K562 (cell line): ENCODE measurements at regions not wholly inside any gene's neighbourhood (a gene's known extent, or its start where the extent isn't known, plus 50 kb on each side); places are given as distances from the start of the nearest gene placed in this dataset.

Experiments used
- ATAC-seq: fragments of 200-7000 bp; cut with Tn5 transposase; 3 replicates; pipeline ENCODE4 v1.9.1; 2020; ENCODE audit warnings: moderate library complexity
- BruUV-seq: library from RNA; stranded (reverse); fragments of 400-500 nt; replicated peaks from 2 replicates; lab custom pipeline; 2021; lab: Mats Ljungman, UMichigan
- CTCF ChIA-PET: fragments of 300-600 bp; formaldehyde crosslinking; extraction: SDS; loops from one replicate; lab custom pipeline; 2021; ENCODE audit warnings: low intra/inter-chr PET ratio; lab: Yijun Ruan, JAX
- POLR2A ChIA-PET: fragments of 300-600, 350-650 bp; sonication (Branson Sonifier 250); formaldehyde crosslinking; extraction: SDS; loops from one replicate; lab custom pipeline; 2021; ENCODE audit warnings: antibody characterized with exemption, inconsistent platforms; lab: Yijun Ruan, JAX
- DNase-seq, 4 experiments: peaks; one replicate each; pipeline versions ENCODE4 v3.0.0 to v3.0.0-alpha.2; 2011 to 2018; ENCODE audit warnings: low spot score in 3 of 4, mixed read lengths in 3 of 4; ENCODE audit errors: extremely low read depth in 1 of 4
- FAIRE-seq: peaks from 2 replicates; lab custom pipeline; 2011; peaks lifted over from hg19 to GRCh38; lab: Jason Lieb, UNC
- H2AFZ ChIP-seq: 2 replicates; pipeline ENCODE4 v1.6.0; 2011; ENCODE audit warnings: low read depth, low read length, control low read depth, inconsistent platforms
- H3K27ac ChIP-seq: fragments of 200-600 bp; 3 replicates; pipeline ENCODE4 v1.8.0; 2011; ENCODE audit warnings: low read depth, mild to moderate bottlenecking, control low read depth, inconsistent platforms, low read length, moderate library complexity, mixed read lengths; ENCODE audit errors: extremely low read depth
- H3K27me3 ChIP-seq, 2 experiments: fragments of 300-600 bp in 1 of 2; 2 replicates in 1 of 2; 3 replicates in 1 of 2; pipeline versions ENCODE4 v1.6.0 to v1.8.0; 2011; ENCODE audit warnings: inconsistent platforms in 2 of 2, low read length in 2 of 2, mild to moderate bottlenecking in 1 of 2, mixed read lengths in 1 of 2, moderate library complexity in 1 of 2; ENCODE audit not compliant: control insufficient read depth in 2 of 2, insufficient read depth in 2 of 2
- H3K36me3 ChIP-seq: fragments of 300-600 bp; 3 replicates; pipeline ENCODE4 v1.8.0; 2011; ENCODE audit warnings: mild to moderate bottlenecking, low read length, inconsistent platforms; ENCODE audit not compliant: control insufficient read depth, insufficient read depth
- H3K4me1 ChIP-seq, 2 experiments: fragments of 200-600 bp in 1 of 2; replicated peaks in 1 of 2; 2 replicates in 1 of 2; 3 replicates in 1 of 2; pipeline versions ENCODE4 v1.5.1 to v1.8.0; 2011; ENCODE audit warnings: inconsistent platforms in 2 of 2, low read length in 2 of 2, mild to moderate bottlenecking in 1 of 2, mixed read lengths in 1 of 2, moderate library complexity in 1 of 2; ENCODE audit not compliant: control insufficient read depth in 2 of 2, insufficient read depth in 2 of 2
- H3K4me2 ChIP-seq: 2 replicates; pipeline ENCODE4 v1.6.1; 2011; ENCODE audit warnings: low read length, control low read depth, inconsistent platforms, mixed read lengths; ENCODE audit not compliant: insufficient read depth
- H3K4me3 ChIP-seq: fragments of 200-600 bp; sonication (generic), shearing (Covaris generic); 2 replicates; pipeline ENCODE4 v1.5.1; 2016; ENCODE audit warnings: control low read depth, inconsistent platforms
- H3K79me2 ChIP-seq: fragments of 200-600 bp; 3 replicates; pipeline ENCODE4 v1.8.0; 2011; ENCODE audit warnings: low read length, inconsistent platforms; ENCODE audit not compliant: control insufficient read depth, insufficient read depth
- H3K9ac ChIP-seq, 2 experiments: 2 replicates each; pipeline versions ENCODE4 v1.6.0 to v1.6.1; 2011; ENCODE audit warnings: low read depth in 2 of 2, low read length in 2 of 2, control low read depth in 1 of 2, inconsistent platforms in 1 of 2, mild to moderate bottlenecking in 1 of 2, mixed read lengths in 1 of 2; ENCODE audit not compliant: insufficient read depth in 1 of 2
- H3K9me1 ChIP-seq: one replicate; pipeline ENCODE4 v1.6.0; 2011; ENCODE audit warnings: inconsistent platforms, mild to moderate bottlenecking, low read length, moderate library complexity; ENCODE audit not compliant: control insufficient read depth, insufficient read depth
- H3K9me3 ChIP-seq: replicated peaks from 2 replicates; pipeline ENCODE4 v1.5.1; 2011; ENCODE audit warnings: low read depth, low read length, inconsistent platforms; ENCODE audit not compliant: control insufficient read depth, insufficient read depth
- H4K20me1 ChIP-seq: replicated peaks from 2 replicates; pipeline ENCODE4 v1.6.1; 2011; ENCODE audit warnings: low read length, inconsistent platforms, mixed read lengths; ENCODE audit not compliant: control insufficient read depth, insufficient read depth
- BRCA1 ChIP-seq, 2 experiments: fragments of 450-650 bp in 1 of 2; sonication (generic) in 1 of 2; formaldehyde crosslinking in 1 of 2; IDR thresholded peaks; 2 replicates each; pipeline versions ENCODE4 v1.5.0 to v1.6.1; 2017 to 2020; ENCODE audit warnings: mild to moderate bottlenecking in 1 of 2, missing genetic modification reagents in 1 of 2
- GTF2A2 ChIP-seq: IDR thresholded peaks from 2 replicates; pipeline ENCODE4 v1.6.1; 2016; ENCODE audit warnings: mild to moderate bottlenecking, missing genetic modification characterization, missing compliant biosample characterization
- HDAC1 ChIP-seq, 2 experiments: fragments of 450-650 bp; IDR thresholded peaks; 2 replicates each; pipeline ENCODE4 v1.6.1; 2016 to 2017; ENCODE audit warnings: inconsistent platforms in 1 of 2, mild to moderate bottlenecking in 1 of 2, moderate library complexity in 1 of 2
- HDAC3 ChIP-seq: fragments of 450-650 bp; IDR thresholded peaks from 2 replicates; pipeline ENCODE4 v1.6.1; 2018; ENCODE audit warnings: borderline replicate concordance, mild to moderate bottlenecking, moderate library complexity; ENCODE audit not compliant: partially characterized antibody
- SMAD4 ChIP-seq: fragments of 250-450 bp; sonication (Bioruptor Pico); conservative IDR thresholded peaks from 2 replicates; pipeline ENCODE4 v1.8.0; 2021; ENCODE audit warnings: inconsistent platforms, mild to moderate bottlenecking, moderate library complexity
- WHSC1 ChIP-seq: IDR thresholded peaks from one replicate; pipeline ENCODE4 v1.6.1; 2012; ENCODE audit warnings: low read length, control low read depth, inconsistent platforms
- WGBS: fragments of 100-300 bp; shearing (Covaris generic); methylation state at CpG from one replicate; pipeline ENCODE4 v1.1.6; 2016; ENCODE audit warnings: low coverage, mixed read lengths; ENCODE audit not compliant: insufficient coverage; ENCODE audit errors: missing lambda C conversion rate; 5-methylcytosine and 5-hydroxymethylcytosine counted together
- in situ Hi-C: fragments of 300-500 bp; cut with MboI; formaldehyde crosslinking; loops from 4 replicates; pipeline ENCODE4 v1.15.0; 2018; ENCODE audit warnings: inconsistent platforms, mixed read lengths
- intact Hi-C: fragments of 100-400 bp; cut with micrococcal nuclease; formaldehyde crosslinking; loops from 2 replicates; pipeline ENCODE4 v1.14.2; 2022
- TF ChIP-seq, protein P1 (sequence below), 2 experiments: fragments of 450-650 bp in 1 of 2; sonication (generic) in 1 of 2; formaldehyde crosslinking in 1 of 2; IDR thresholded peaks in 1 of 2; conservative IDR thresholded peaks in 1 of 2; 2 replicates each; pipeline versions ENCODE4 v1.6.1 to v1.8.1; 2016 to 2023; ENCODE audit warnings: mild to moderate bottlenecking in 2 of 2, moderate library complexity in 2 of 2, inconsistent platforms in 1 of 2, missing genetic modification reagents in 1 of 2

GRCh38 chr13:105902396-105902795 is 633.1 kb downstream of the EFNB2 start:
- ATAC-seq (no peak), DNase-seq (no peak), FAIRE-seq (no peak)
- ChIA-PET CTCF (no interaction called here), POLR2A (no interaction called here)
- H3K36me3 ChIP-seq: no peaks in the 10 kb centered on the region
- no peaks in the 10 kb centered on the region for H3K27me3 ChIP-seq
- H3K4me1 ChIP-seq: no peaks in the 10 kb centered on the region
- TF ChIP-seq HDAC3 (no peak), GTF2A2 (tag) (no peak), BRCA1 (IDR thresholded peaks at IDR 0.05) (no peak), BRCA1 (CRISPR knock-in tag; IDR thresholded peaks at IDR 0.05) (no peak)
- no peaks in the 10 kb centered on the region for H3K9me3 ChIP-seq
- no peak overlapping the region for H3K4me2 ChIP-seq
- WGBS: 0% methylated on average over 2 of the region's 2 CpGs
- no peaks in the 10 kb centered on the region for H3K9me1 ChIP-seq
- intact Hi-C loops (no loop called here), in situ Hi-C loops (no loop called here)
- no peaks in the 10 kb centered on the region for H3K79me2 ChIP-seq
- no TSS peak for BruUV-seq
- no peak overlapping the region for H2AFZ ChIP-seq
- no peak overlapping the region for H3K27ac ChIP-seq
- no peaks in the 10 kb centered on the region for H4K20me1 ChIP-seq
- H3K4me3 ChIP-seq: no peak overlapping the region
- H3K9ac ChIP-seq: no peak overlapping the region

- no peaks in the 10 kb centered on the region for H3K79me2 ChIP-seq
- no peak overlapping the region for H3K4me2 ChIP-seq
- CTCF ChIA-PET: no interaction called here
- H3K27ac ChIP-seq: no peak overlapping the region
- H3K36me3 ChIP-seq: no peaks in the 10 kb centered on the region
- no peak for FAIRE-seq
- 7% methylated on average over 6 of the region's 6 CpGs for WGBS
- no peak overlapping the region for H2AFZ ChIP-seq
- no peak for ATAC-seq
- POLR2A ChIA-PET: no interaction called here
- H4K20me1 ChIP-seq: no peaks in the 10 kb centered on the region
- BruUV-seq: no TSS peak
- H3K9me1 ChIP-seq: no peaks in the 10 kb centered on the region
- no peak overlapping the region for H3K9ac ChIP-seq
- H3K9me3 ChIP-seq: no peaks in the 10 kb centered on the region
- no peak for DNase-seq
- H3K27me3 ChIP-seq: no peaks in the 10 kb centered on the region
- H3K4me1 ChIP-seq: no peaks in the 10 kb centered on the region
- intact Hi-C loops: no loop called here
- in situ Hi-C loops: no loop called here
- no peak overlapping the region for H3K4me3 ChIP-seq
- TF ChIP-seq, protein P1, sequence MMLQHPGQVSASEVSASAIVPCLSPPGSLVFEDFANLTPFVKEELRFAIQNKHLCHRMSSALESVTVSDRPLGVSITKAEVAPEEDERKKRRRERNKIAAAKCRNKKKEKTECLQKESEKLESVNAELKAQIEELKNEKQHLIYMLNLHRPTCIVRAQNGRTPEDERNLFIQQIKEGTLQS (IDR thresholded peaks at IDR 0.05): no peak
- TF ChIP-seq, protein P1 (CRISPR knock-in tag; conservative IDR thresholded peaks at IDR 0.05): no peak
- TF ChIP-seq SMAD4 (CRISPR knock-in tag) (no peak), HDAC1 (IDR thresholded peaks at IDR 0.05) (no peak), WHSC1 (no peak)
These were observed 637.9 kb downstream of the EFNB2 start for GRCh38 chr13:105897575-105897974.
